Peyer's patch (tissue), 4 donors: ENCODE measurements at regions not wholly inside any gene's neighbourhood (a gene's known extent, or its start where the extent isn't known, plus 50 kb on each side); places are given as distances from the start of the nearest gene placed in this dataset.

Experiments
- POLR2A ChIP-seq, 2 donors: fragments of 450-650 bp; IDR thresholded peaks; one replicate each; pipeline ENCODE4 v1.5.1; 2017; ENCODE audit warnings: antibody characterized with exemption in 2 of 2, mild to moderate bottlenecking in 2 of 2, moderate library complexity in 2 of 2
- TF ChIP-seq, protein P1 (sequence below), 6 experiments: fragments of 450-650 bp in 4 of 6; fragments of 200-600 bp in 2 of 6; sonication (generic) in 1 of 6; IDR thresholded peaks; one replicate each; pipeline ENCODE4 v1.5.1; 2017 to 2019; ENCODE audit warnings: antibody characterized with exemption in 6 of 6, mild to moderate bottlenecking in 3 of 6, moderate library complexity in 1 of 6

DNA sequence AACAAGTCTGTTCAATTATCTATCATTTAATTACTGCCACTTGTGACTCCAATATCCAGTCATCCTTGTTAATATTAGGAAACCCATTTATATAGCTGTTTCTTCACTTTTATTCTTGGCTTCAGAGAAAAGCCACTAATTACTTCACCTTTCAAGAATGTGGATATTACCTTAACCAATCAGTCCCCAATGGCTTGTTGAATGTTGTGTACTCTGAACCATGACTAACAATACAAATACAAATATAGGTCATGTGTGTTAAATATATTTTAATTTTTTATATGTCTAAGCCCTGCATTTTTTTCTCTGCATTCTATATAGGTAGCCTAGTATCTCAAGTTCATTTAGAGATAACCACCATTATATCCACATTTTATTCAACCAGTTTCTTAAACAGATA lies 1513.4 kb upstream of the AGA start:
- TF ChIP-seq POLR2A (IDR thresholded peaks at IDR 0.05), result no peak
- TF ChIP-seq, protein P1, sequence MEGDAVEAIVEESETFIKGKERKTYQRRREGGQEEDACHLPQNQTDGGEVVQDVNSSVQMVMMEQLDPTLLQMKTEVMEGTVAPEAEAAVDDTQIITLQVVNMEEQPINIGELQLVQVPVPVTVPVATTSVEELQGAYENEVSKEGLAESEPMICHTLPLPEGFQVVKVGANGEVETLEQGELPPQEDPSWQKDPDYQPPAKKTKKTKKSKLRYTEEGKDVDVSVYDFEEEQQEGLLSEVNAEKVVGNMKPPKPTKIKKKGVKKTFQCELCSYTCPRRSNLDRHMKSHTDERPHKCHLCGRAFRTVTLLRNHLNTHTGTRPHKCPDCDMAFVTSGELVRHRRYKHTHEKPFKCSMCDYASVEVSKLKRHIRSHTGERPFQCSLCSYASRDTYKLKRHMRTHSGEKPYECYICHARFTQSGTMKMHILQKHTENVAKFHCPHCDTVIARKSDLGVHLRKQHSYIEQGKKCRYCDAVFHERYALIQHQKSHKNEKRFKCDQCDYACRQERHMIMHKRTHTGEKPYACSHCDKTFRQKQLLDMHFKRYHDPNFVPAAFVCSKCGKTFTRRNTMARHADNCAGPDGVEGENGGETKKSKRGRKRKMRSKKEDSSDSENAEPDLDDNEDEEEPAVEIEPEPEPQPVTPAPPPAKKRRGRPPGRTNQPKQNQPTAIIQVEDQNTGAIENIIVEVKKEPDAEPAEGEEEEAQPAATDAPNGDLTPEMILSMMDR (IDR thresholded peaks at IDR 0.05), result no peak
